ENCODE measurements at regions not wholly inside any gene's neighbourhood (a gene's known extent, or its start where the extent isn't known, plus 50 kb on each side); places are given as distances from the start of the nearest gene placed in this dataset.

- H3K36me3 ChIP-seq (ENCODE audit: control insufficient read depth, insufficient read depth, low read length): no peaks in the 10 kb centered on the region
- no peaks in the 10 kb centered on the region for H3K27me3 ChIP-seq (ENCODE audit: control insufficient read depth, insufficient read depth, low read length)
- no peak for TF ChIP-seq CTCF (IDR thresholded peaks at IDR 0.05; ENCODE audit: insufficient read depth, low read length, poor library complexity, severe bottlenecking)
- no peak overlapping the region for H3K4me3 ChIP-seq (ENCODE audit: low read depth, low read length)
- no peak for DNase-seq (ENCODE audit: low read depth)
These were observed 113.9 kb downstream of the CT47B1 start for GRCh38 chrX:120761810-120762209.

DNA sequence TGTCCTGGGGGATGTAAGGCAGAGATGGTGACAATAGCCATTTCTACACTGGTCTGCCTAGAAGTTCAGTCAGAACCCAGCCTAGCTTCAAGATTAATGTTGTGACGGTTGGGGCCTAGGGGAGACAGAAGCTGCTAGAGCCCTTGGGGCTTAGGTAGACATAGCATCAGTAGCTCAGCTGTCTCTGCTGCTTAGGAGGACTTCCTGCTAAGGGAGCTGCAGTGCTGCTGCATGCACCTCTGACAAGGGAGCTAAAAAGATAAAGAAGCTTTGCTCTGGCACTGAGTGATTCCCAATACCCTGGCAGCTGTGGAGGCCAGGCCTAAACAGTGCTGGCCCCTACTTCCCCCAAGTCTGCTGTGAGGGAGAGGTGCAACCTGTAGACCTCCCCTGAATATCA lies 116.0 kb downstream of the CT47B1 start:
- H3K4me3 ChIP-seq (ENCODE audit: low read depth, low read length): no peak overlapping the region
- no peaks in the 10 kb centered on the region for H3K27me3 ChIP-seq (ENCODE audit: control insufficient read depth, insufficient read depth, low read length)
- no peak for TF ChIP-seq CTCF (IDR thresholded peaks at IDR 0.05; ENCODE audit: insufficient read depth, low read length, poor library complexity, severe bottlenecking)
- no peak for DNase-seq (ENCODE audit: low read depth)
- H3K36me3 ChIP-seq (ENCODE audit: control insufficient read depth, insufficient read depth, low read length): no peaks in the 10 kb centered on the region

DNA sequence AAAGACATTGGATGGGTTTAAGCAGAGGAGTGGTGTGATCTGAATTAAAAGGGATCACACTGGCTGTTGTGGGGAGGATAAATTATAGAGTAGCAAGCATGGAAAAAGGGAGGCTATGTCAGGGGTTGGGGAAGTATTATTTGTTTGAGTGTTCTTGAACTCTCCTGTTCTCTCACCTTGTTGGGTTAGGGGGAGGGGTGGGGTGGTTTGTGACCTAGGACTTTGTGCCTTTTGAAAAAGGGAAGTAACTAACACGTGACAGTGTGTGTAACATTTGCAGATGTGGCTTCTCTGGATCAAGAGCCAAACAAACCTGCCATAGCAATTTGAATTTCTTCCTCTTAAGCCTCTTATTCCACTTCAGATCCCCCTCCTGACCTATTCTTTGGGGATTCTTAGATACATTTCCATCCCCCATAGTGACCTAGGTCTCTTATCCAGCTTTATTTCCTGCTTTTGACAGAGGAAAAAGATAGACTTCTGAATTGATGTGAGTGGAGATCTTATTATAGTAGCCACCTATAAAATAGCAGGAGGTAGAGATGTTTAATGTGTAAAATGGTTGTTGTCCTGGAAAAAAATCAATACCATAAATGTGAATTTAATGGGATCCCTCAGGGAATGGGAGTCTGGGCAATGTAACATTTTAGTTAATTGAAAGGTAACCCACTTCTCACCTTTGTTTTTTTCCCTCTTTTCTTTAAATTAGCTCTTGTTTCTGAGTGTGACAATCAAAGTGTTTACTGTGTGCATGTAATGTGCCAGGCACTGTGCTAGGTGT lies 120.4 kb downstream of the CT47B1 start:
- no peak for TF ChIP-seq CTCF (IDR thresholded peaks at IDR 0.05; ENCODE audit: insufficient read depth, low read length, poor library complexity, severe bottlenecking)
- no peaks in the 10 kb centered on the region for H3K36me3 ChIP-seq (ENCODE audit: control insufficient read depth, insufficient read depth, low read length)
- no peaks in the 10 kb centered on the region for H3K27me3 ChIP-seq (ENCODE audit: control insufficient read depth, insufficient read depth, low read length)
- H3K4me3 ChIP-seq (ENCODE audit: low read depth, low read length): no peak overlapping the region
- no peak for DNase-seq (ENCODE audit: low read depth)

GRCh38 chrX:120753413-120754251 lies 122.0 kb downstream of the CT47B1 start:
- Histone ChIP-seq H3K36me3 (ENCODE audit: control insufficient read depth, insufficient read depth, low read length) (no peaks in the 10 kb centered on the region), H3K27me3 (ENCODE audit: control insufficient read depth, insufficient read depth, low read length) (no peaks in the 10 kb centered on the region), H3K4me3 (ENCODE audit: low read depth, low read length) (no peak overlapping the region)
- DNase-seq (ENCODE audit: low read depth): no peak
- TF ChIP-seq CTCF (IDR thresholded peaks at IDR 0.05; ENCODE audit: insufficient read depth, low read length, poor library complexity, severe bottlenecking): no peak

DNA sequence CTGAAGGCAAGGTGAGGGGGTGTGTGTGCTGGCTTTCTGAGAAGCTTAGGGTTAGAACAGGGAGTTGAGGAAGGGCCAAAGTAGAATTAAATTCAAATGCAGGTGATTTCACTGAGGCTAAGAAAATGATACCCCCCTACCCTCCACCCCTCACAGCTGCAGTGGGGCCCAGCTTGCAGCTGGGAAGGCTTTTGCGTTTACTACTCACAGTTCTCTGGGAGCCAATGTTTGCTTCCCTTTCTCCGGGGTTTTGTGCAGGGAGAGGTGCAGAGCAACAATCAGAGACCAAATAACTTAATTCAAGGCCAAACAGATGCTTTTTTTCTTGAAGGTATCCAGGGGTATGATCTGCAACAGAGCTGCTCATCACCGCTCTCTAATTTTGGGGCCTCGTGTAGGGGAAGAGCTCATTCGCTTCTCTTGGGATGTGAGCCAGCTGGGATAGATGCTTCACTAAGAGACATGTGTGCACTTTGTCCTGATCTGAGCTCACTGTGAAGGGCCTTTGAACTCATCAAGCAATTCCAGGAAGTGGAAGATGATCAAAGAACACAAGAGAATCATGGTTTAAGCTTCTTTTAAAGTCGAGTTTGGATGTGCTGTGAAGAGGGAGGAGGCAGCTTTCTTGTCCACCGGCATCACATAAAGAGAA lies 122.7 kb upstream of the C1GALT1C1 start:
- no peak for DNase-seq (ENCODE audit: low read depth)
- Histone ChIP-seq H3K27me3 (ENCODE audit: control insufficient read depth, insufficient read depth, low read length) (no peaks in the 10 kb centered on the region), H3K36me3 (ENCODE audit: control insufficient read depth, insufficient read depth, low read length) (no peaks in the 10 kb centered on the region), H3K4me3 (ENCODE audit: low read depth, low read length) (no peak overlapping the region)
- TF ChIP-seq CTCF (IDR thresholded peaks at IDR 0.05; ENCODE audit: insufficient read depth, low read length, poor library complexity, severe bottlenecking): no peak
